ENCODE measurements at regions not wholly inside any gene's neighbourhood (a gene's known extent, or its start where the extent isn't known, plus 50 kb on each side); places are given as distances from the start of the nearest gene placed in this dataset.
A peak's percentile ranks its signal among the peaks of the same experiment; 100 is the strongest.

- Histone ChIP-seq H3K4me3 (ENCODE audit: low read depth in 2 of 2, low read length in 2 of 2) (no peak overlapping the region), H3K4me1 (ENCODE audit: control insufficient read depth, insufficient read depth, low read length) (peaks cover 22% of the 10 kb centered on the region), H3K27ac (ENCODE audit: low read length) (no peak overlapping the region; the same call in 1 of the 2 replicates), H3K27me3 (ENCODE audit: control insufficient read depth, insufficient read depth, low read length) (no peaks in the 10 kb centered on the region), H3K9me3 (ENCODE audit: control insufficient read depth, insufficient read depth, low read depth, low read length) (no peaks in the 10 kb centered on the region), H3K36me3 (ENCODE audit: control insufficient read depth, insufficient read depth, low read length) (no peaks in the 10 kb centered on the region)
- DNase-seq (ENCODE audit: low read depth, low spot score) (no peak), ATAC-seq (peak; percentile 56; the same call in 1 of the 2 replicates)
- in situ Hi-C loops (cut with HindIII; ENCODE audit: low pct_unique_long_range_greater_than_20kb, low sequenced_read_pairs) = no loop called here
- CTCF ChIA-PET = no interaction called here
- POLR2A ChIA-PET = interaction anchor here (0.5 kb wide), 1 partner anchor 819 kb away, joined by 3 read pairs; no protein-coding TSS in a partner anchor
- TF ChIP-seq CTCF (IDR thresholded peaks at IDR 0.05) = peak; percentile 19; the same call in 1 of the 2 replicates
- TF ChIP-seq SIN3A (IDR thresholded peaks at IDR 0.05; ENCODE audit: borderline replicate concordance, insufficient read depth, low read depth, low read length) = no peak
- TF ChIP-seq TCF7L2 (IDR thresholded peaks at IDR 0.05; ENCODE audit: low read depth, low read length) = no peak
- TF ChIP-seq REST (IDR thresholded peaks at IDR 0.05; ENCODE audit: insufficient read depth in 1 of 2, low read depth in 2 of 2, low read length in 1 of 2) = no peak
- intact Hi-C loops (cut with micrococcal nuclease; ENCODE audit: unreplicated experiment) = loop anchor here (5.0 kb wide), 2 partner anchors 124 to 204 kb away; partner anchors contain the start of gene COX20
- no TSS peak for BruUV-seq (replicated peaks)
Measured at GRCh38 chr1:245041058-245041698, 113.6 kb upstream of the KIF26B start.

- Histone ChIP-seq H3K27me3 (ENCODE audit: control insufficient read depth, insufficient read depth, low read length) (no peaks in the 10 kb centered on the region), H3K27ac (ENCODE audit: low read length) (no peak overlapping the region), H3K9me3 (ENCODE audit: control insufficient read depth, insufficient read depth, low read depth, low read length) (no peaks in the 10 kb centered on the region), H3K4me3 (ENCODE audit: low read depth in 2 of 2, low read length in 2 of 2) (no peak overlapping the region), H3K36me3 (ENCODE audit: control insufficient read depth, insufficient read depth, low read length) (no peaks in the 10 kb centered on the region), H3K4me1 (ENCODE audit: control insufficient read depth, insufficient read depth, low read length) (peaks cover 12% of the 10 kb centered on the region; the same call in 1 of the 2 replicates)
- BruUV-seq (replicated peaks) = no TSS peak
- ChIA-PET POLR2A (no interaction called here), CTCF (no interaction called here)
- TF ChIP-seq SIN3A (IDR thresholded peaks at IDR 0.05; ENCODE audit: borderline replicate concordance, insufficient read depth, low read depth, low read length) (no peak), POLR2AphosphoS5 (IDR thresholded peaks at IDR 0.05; ENCODE audit: low read depth, low read length) (no peak), REST (IDR thresholded peaks at IDR 0.05; ENCODE audit: insufficient read depth in 1 of 2, low read depth in 2 of 2, low read length in 1 of 2) (no peak), TCF7L2 (IDR thresholded peaks at IDR 0.05; ENCODE audit: low read depth, low read length) (no peak), CTCF (IDR thresholded peaks at IDR 0.05) (no peak)
- DNase-seq (ENCODE audit: low read depth, low spot score) (no peak), ATAC-seq (no peak)
- in situ Hi-C loops (cut with HindIII; ENCODE audit: low pct_unique_long_range_greater_than_20kb, low sequenced_read_pairs) = no loop called here
- intact Hi-C loops (cut with micrococcal nuclease; ENCODE audit: unreplicated experiment) = no loop called here
Measured at GRCh38 chr1:245039196-245039595, 115.6 kb upstream of the KIF26B start.
